ENCODE measurements at regions not wholly inside any gene's neighbourhood (a gene's known extent, or its start where the extent isn't known, plus 50 kb on each side); places are given as distances from the start of the nearest gene placed in this dataset.
A peak's percentile ranks its signal among the peaks of the same experiment; 100 is the strongest.
"Not testable (repeated sequence)": the region's sequence is repeated elsewhere in the genome, so short reads cannot be mapped to it uniquely, and the experiment has no call there.

DNA sequence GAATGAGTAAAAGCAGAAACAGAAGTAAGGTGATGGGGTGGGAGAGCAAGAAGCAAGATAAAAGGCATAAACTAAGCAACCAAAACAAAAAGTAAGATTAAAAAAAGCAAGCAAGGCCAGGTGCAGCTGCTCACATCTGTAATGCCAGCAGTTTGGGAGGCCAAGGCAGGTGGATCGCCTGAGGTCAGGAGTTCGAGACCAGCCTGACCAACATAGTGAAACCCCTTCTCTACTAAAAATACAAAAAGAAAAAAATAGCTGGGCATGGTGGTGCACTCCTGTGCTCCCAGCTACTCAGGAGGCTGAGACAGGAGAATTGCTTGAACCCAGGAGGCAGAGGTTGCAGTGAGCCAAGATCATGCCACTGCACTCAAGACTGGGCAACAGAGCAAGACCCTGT, 90.6 kb downstream of the PPIAL4G start:
- WGBS (ENCODE audit: insufficient coverage, insufficient replicate concordance, low lambda C conversion rate, missing lambda C conversion rate), result 58% methylated on average over 2 of the region's 2 CpGs
- H4K20me1 ChIP-seq (ENCODE audit: control insufficient read depth, insufficient read depth); H3K27me3 ChIP-seq (replicated peaks in 1 of 2; ENCODE audit: control insufficient read depth in 2 of 2, insufficient read depth in 2 of 2, low read length in 1 of 2); RAD21 ChIA-PET (ENCODE audit: unreplicated experiment); H3K9me3 ChIP-seq (replicated peaks; ENCODE audit: control insufficient read depth, insufficient read depth, low read length); H3K27ac ChIP-seq (ENCODE audit: control insufficient read depth, insufficient read depth); POLR2A ChIA-PET; H3K79me2 ChIP-seq (ENCODE audit: control insufficient read depth, insufficient read depth, low read length); H2AFZ ChIP-seq (ENCODE audit: control insufficient read depth, low read depth, low read length); H3K4me1 ChIP-seq (ENCODE audit: control insufficient read depth, insufficient read depth, low read length); intact Hi-C loops (cut with micrococcal nuclease; ENCODE audit: unreplicated experiment); BruUV-seq (replicated peaks); FAIRE-seq; H3K9ac ChIP-seq (ENCODE audit: control insufficient read depth, insufficient read depth, low read length); H3K36me3 ChIP-seq (ENCODE audit: control insufficient read depth in 2 of 2, insufficient read depth in 2 of 2, low read length in 1 of 2); in situ Hi-C loops (cut with MboI); ATAC-seq; H3K4me3 ChIP-seq; CTCF ChIA-PET; DNase-seq (ENCODE audit: low read depth, low spot score); SMC1A ChIA-PET (ENCODE audit: uncharacterized antibody, unreplicated experiment); H3K4me2 ChIP-seq (ENCODE audit: control insufficient read depth, insufficient read depth): not testable (repeated sequence)

DNA sequence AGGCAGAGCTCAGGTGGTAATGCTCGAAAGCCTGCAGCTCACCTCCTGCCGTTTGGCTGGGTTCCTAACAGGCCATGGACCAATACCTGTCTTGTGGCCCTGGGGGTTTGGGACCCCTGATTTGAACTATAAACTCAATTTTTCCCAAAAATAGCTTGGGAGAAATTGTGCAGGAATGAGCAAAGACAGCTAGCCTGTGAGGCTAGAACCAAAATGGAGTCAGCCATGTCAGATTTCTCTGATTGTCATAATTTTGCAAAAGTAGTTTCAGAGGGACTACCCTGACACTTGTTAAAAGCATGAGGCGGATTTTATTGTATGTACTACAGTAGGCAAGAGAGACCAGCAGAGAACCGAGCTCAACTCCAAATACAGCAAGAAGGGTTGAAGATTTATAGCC, 91.8 kb downstream of the PPIAL4G start:
- intact Hi-C loops (cut with micrococcal nuclease; ENCODE audit: unreplicated experiment); H2AFZ ChIP-seq (ENCODE audit: control insufficient read depth, low read depth, low read length); H3K9me3 ChIP-seq (replicated peaks; ENCODE audit: control insufficient read depth, insufficient read depth, low read length); POLR2A ChIA-PET; SMC1A ChIA-PET (ENCODE audit: uncharacterized antibody, unreplicated experiment); RAD21 ChIA-PET (ENCODE audit: unreplicated experiment); CTCF ChIA-PET; H3K27ac ChIP-seq (ENCODE audit: control insufficient read depth, insufficient read depth); H4K20me1 ChIP-seq (ENCODE audit: control insufficient read depth, insufficient read depth); H3K4me3 ChIP-seq; FAIRE-seq; BruUV-seq (replicated peaks); H3K36me3 ChIP-seq (ENCODE audit: control insufficient read depth in 2 of 2, insufficient read depth in 2 of 2, low read length in 1 of 2); H3K9ac ChIP-seq (ENCODE audit: control insufficient read depth, insufficient read depth, low read length); ATAC-seq; H3K4me1 ChIP-seq (ENCODE audit: control insufficient read depth, insufficient read depth, low read length); DNase-seq (ENCODE audit: low read depth, low spot score); H3K79me2 ChIP-seq (ENCODE audit: control insufficient read depth, insufficient read depth, low read length); H3K27me3 ChIP-seq (replicated peaks in 1 of 2; ENCODE audit: control insufficient read depth in 2 of 2, insufficient read depth in 2 of 2, low read length in 1 of 2); in situ Hi-C loops (cut with MboI); H3K4me2 ChIP-seq (ENCODE audit: control insufficient read depth, insufficient read depth): not testable (repeated sequence)
- WGBS (ENCODE audit: insufficient coverage, insufficient replicate concordance, low lambda C conversion rate, missing lambda C conversion rate), result 64% methylated on average over 4 of the region's 4 CpGs

DNA sequence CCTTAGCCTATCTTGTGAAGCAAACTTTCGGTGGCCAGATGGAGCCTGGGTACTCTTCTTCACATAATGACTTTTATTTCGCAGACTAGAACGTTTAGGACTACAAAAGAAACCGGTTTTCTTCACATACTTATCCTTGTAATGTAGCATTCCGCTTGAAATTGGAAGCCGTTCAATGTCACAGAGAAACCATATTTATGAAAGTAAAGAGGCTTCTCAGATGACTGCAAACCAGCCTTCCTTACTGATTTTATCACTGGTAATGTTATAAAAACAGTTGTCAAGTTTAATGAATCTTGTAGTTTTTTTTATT, 94.1 kb downstream of the PPIAL4G start:
- in situ Hi-C loops (cut with MboI) (no loop called here), intact Hi-C loops (cut with micrococcal nuclease; ENCODE audit: unreplicated experiment) (loop anchor here (2.0 kb wide), 1 partner anchor 14 kb away; no protein-coding TSS in a partner anchor)
- Histone ChIP-seq H3K9ac (ENCODE audit: control insufficient read depth, insufficient read depth, low read length) (no peak overlapping the region), H3K4me2 (ENCODE audit: control insufficient read depth, insufficient read depth) (peak overlapping the region; percentile 45), H3K4me1 (ENCODE audit: control insufficient read depth, insufficient read depth, low read length) (no peaks in the 10 kb centered on the region), H3K27me3 (replicated peaks in 1 of 2; ENCODE audit: control insufficient read depth in 2 of 2, insufficient read depth in 2 of 2, low read length in 1 of 2) (no peaks in the 10 kb centered on the region), H3K27ac (ENCODE audit: control insufficient read depth, insufficient read depth) (no peak overlapping the region), H3K9me3 (replicated peaks; ENCODE audit: control insufficient read depth, insufficient read depth, low read length) (no peaks in the 10 kb centered on the region; the same call in 2 of the 3 replicates), H2AFZ (ENCODE audit: control insufficient read depth, low read depth, low read length) (peak overlapping the region; percentile 94), H3K36me3 (ENCODE audit: control insufficient read depth in 2 of 2, insufficient read depth in 2 of 2, low read length in 1 of 2) (no peaks in the 10 kb centered on the region), H3K79me2 (ENCODE audit: control insufficient read depth, insufficient read depth, low read length) (no peaks in the 10 kb centered on the region), H4K20me1 (ENCODE audit: control insufficient read depth, insufficient read depth) (no peaks in the 10 kb centered on the region), H3K4me3 (peak overlapping the region; percentile 49; the same call in 1 of the 2 replicates)
- TF ChIP-seq PAX5 (IDR thresholded peaks at IDR 0.05; ENCODE audit: borderline replicate concordance, low read depth, low read length), result no peak
- TF ChIP-seq, protein P1, sequence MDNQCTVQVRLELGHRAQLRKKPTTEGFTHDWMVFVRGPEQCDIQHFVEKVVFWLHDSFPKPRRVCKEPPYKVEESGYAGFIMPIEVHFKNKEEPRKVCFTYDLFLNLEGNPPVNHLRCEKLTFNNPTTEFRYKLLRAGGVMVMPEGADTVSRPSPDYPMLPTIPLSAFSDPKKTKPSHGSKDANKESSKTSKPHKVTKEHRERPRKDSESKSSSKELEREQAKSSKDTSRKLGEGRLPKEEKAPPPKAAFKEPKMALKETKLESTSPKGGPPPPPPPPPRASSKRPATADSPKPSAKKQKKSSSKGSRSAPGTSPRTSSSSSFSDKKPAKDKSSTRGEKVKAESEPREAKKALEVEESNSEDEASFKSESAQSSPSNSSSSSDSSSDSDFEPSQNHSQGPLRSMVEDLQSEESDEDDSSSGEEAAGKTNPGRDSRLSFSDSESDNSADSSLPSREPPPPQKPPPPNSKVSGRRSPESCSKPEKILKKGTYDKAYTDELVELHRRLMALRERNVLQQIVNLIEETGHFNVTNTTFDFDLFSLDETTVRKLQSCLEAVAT (IDR thresholded peaks at IDR 0.05), result peak; percentile 94
- TF ChIP-seq, protein P2, sequence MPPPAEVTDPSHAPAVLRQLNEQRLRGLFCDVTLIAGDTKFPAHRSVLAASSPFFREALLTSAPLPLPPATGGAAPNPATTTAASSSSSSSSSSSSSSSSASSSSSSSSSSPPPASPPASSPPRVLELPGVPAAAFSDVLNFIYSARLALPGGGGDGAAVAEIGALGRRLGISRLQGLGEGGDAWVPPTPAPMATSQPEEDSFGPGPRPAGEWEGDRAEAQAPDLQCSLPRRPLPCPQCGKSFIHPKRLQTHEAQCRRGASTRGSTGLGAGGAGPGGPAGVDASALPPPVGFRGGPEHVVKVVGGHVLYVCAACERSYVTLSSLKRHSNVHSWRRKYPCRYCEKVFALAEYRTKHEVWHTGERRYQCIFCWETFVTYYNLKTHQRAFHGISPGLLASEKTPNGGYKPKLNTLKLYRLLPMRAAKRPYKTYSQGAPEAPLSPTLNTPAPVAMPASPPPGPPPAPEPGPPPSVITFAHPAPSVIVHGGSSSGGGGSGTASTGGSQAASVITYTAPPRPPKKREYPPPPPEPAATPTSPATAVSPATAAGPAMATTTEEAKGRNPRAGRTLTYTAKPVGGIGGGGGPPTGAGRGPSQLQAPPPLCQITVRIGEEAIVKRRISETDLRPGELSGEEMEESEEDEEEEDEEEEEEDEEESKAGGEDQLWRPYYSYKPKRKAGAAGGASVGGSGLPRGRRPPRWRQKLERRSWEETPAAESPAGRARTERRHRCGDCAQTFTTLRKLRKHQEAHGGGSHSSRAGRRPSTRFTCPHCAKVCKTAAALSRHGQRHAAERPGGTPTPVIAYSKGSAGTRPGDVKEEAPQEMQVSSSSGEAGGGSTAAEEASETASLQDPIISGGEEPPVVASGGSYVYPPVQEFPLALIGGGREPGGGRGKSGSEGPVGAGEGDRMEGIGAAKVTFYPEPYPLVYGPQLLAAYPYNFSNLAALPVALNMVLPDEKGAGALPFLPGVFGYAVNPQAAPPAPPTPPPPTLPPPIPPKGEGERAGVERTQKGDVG (CRISPR knock-in tag; IDR thresholded peaks at IDR 0.05), result 0 out of 2 replicates have a peak, but pooled peaks have one; percentile 11
- TF ChIP-seq GABPA (IDR thresholded peaks at IDR 0.05; ENCODE audit: low read depth), result 0 out of 2 replicates have a peak, but pooled peaks have one; percentile 5
- DNase-seq (ENCODE audit: low read depth, low spot score) (no peak), FAIRE-seq (no peak), ATAC-seq (no peak)
- WGBS (ENCODE audit: insufficient coverage, insufficient replicate concordance, low lambda C conversion rate, missing lambda C conversion rate), result 33% methylated on average over 6 of the region's 6 CpGs
- ChIA-PET SMC1A (ENCODE audit: uncharacterized antibody, unreplicated experiment) (interaction anchor here (1.1 kb wide), 1 partner anchor 13 kb away, joined by 6 read pairs; no protein-coding TSS in a partner anchor), CTCF (interaction anchor here (0.7 kb wide), 1 partner anchor 17 kb away, joined by 3 read pairs; no protein-coding TSS in a partner anchor), RAD21 (ENCODE audit: unreplicated experiment) (no interaction called here), POLR2A (interaction anchor here (0.9 to 1.5 kb wide), 2 partner anchors 14 to 71 kb away, joined by 3 read pairs; no protein-coding TSS in a partner anchor)
- TSS peak; percentile 69 for BruUV-seq (replicated peaks)
